SK-N-SH (cell line): ENCODE measurements at regions not wholly inside any gene's neighbourhood (a gene's known extent, or its start where the extent isn't known, plus 50 kb on each side); places are given as distances from the start of the nearest gene placed in this dataset.

ENCODE experiments used
- CTCF ChIA-PET: fragments of 300-600, 350-600 bp; formaldehyde crosslinking; extraction: SDS; loops from one replicate; lab custom pipeline; 2021; lab: Yijun Ruan, JAX
- POLR2A ChIA-PET: fragments of 350-600 bp; sonication (Branson Sonifier 250); formaldehyde crosslinking; extraction: SDS; loops from one replicate; lab custom pipeline; 2020; ENCODE audit warnings: antibody characterized with exemption, inconsistent platforms; lab: Yijun Ruan, JAX
- DNase-seq: peaks from one replicate; pipeline ENCODE4 v3.0.0; 2012
- H2AFZ ChIP-seq: fragments of 200-600 bp; sonication (generic); 2 replicates; pipeline ENCODE4 v1.8.1; 2016; ENCODE audit warnings: antibody characterized with exemption, mild to moderate bottlenecking, low read depth
- H3F3A ChIP-seq: fragments of 200-600 bp; sonication (generic); replicated peaks from 2 replicates; pipeline ENCODE3; 2016; ENCODE audit warnings: antibody characterized with exemption, mild to moderate bottlenecking; ENCODE audit not compliant: insufficient read depth
- H3K27ac ChIP-seq, 2 experiments: fragments of 200-500 bp in 1 of 2; fragments of 200-600 bp in 1 of 2; sonication (Bioruptor generic) in 1 of 2; sonication (generic), shearing (Covaris generic) in 1 of 2; 2 replicates each; pipeline versions ENCODE4 v1.5.1 to v1.6.1; 2014 to 2016; ENCODE audit warnings: low read depth in 2 of 2, inconsistent platforms in 1 of 2, low read length in 1 of 2, mild to moderate bottlenecking in 1 of 2, mixed read lengths in 1 of 2
- H3K27me3 ChIP-seq: fragments of 200-600 bp; sonication (generic), shearing (Covaris generic); 2 replicates; pipeline ENCODE4 v1.6.1; 2016; ENCODE audit warnings: mixed run types; ENCODE audit not compliant: insufficient read depth
- H3K36me3 ChIP-seq, 2 experiments: fragments of 200-500 bp in 1 of 2; fragments of 200-600 bp in 1 of 2; sonication (Bioruptor generic) in 1 of 2; sonication (generic) in 1 of 2; replicated peaks in 1 of 2; 2 replicates each; pipeline versions ENCODE3 to v1.5.1; 2014 to 2016; ENCODE audit warnings: low read length in 1 of 2, mild to moderate bottlenecking in 1 of 2; ENCODE audit not compliant: insufficient read depth in 2 of 2, control insufficient read depth in 1 of 2
- H3K4me1 ChIP-seq, 2 experiments: fragments of 200-500 bp in 1 of 2; fragments of 200-600 bp in 1 of 2; sonication (Bioruptor generic) in 1 of 2; sonication (generic), shearing (Covaris generic) in 1 of 2; 2 replicates each; pipeline versions ENCODE4 v1.5.1 to v1.6.1; 2014 to 2016; ENCODE audit warnings: low read depth in 1 of 2, low read length in 1 of 2, mixed run types in 1 of 2; ENCODE audit not compliant: insufficient read depth in 2 of 2, control insufficient read depth in 1 of 2
- H3K4me2 ChIP-seq: fragments of 200-600 bp; sonication (generic), shearing (Covaris generic); 2 replicates; pipeline ENCODE4 v1.6.1; 2017; ENCODE audit warnings: mixed run types
- H3K4me3 ChIP-seq, 2 experiments: fragments of 200-500 bp in 1 of 2; fragments of 200-600 bp in 1 of 2; sonication (Bioruptor generic) in 1 of 2; sonication (generic), shearing (Covaris generic) in 1 of 2; 2 replicates each; pipeline versions ENCODE4 v1.5.1 to v1.8.1; 2014 to 2016; ENCODE audit warnings: low read depth in 2 of 2, inconsistent platforms in 1 of 2, low read length in 1 of 2, mild to moderate bottlenecking in 1 of 2, mixed read lengths in 1 of 2, moderate library complexity in 1 of 2
- H3K79me2 ChIP-seq: fragments of 200-600 bp; sonication (generic); 2 replicates; pipeline ENCODE4 v1.8.1; 2017; ENCODE audit warnings: mild to moderate bottlenecking; ENCODE audit not compliant: insufficient read depth
- H3K9ac ChIP-seq: fragments of 200-600 bp; sonication (generic); 2 replicates; pipeline ENCODE4 v1.6.1; 2017; ENCODE audit warnings: mixed run types
- H3K9me2 ChIP-seq: fragments of 200-600 bp; sonication (generic); 2 replicates; pipeline ENCODE4 v1.6.1; 2017; ENCODE audit warnings: mixed run types
- H3K9me3 ChIP-seq: fragments of 200-600 bp; sonication (generic); 2 replicates; pipeline ENCODE4 v1.6.1; 2017; ENCODE audit warnings: mixed run types, mild to moderate bottlenecking, moderate library complexity
- H4K20me1 ChIP-seq: fragments of 200-600 bp; sonication (generic); 2 replicates; pipeline ENCODE4 v1.6.1; 2017; ENCODE audit warnings: mild to moderate bottlenecking, mixed run types; ENCODE audit not compliant: insufficient read depth
- FOSL2 ChIP-seq: IDR thresholded peaks from 2 replicates; pipeline ENCODE4 v1.4.0; 2012; ENCODE audit warnings: low read depth, mild to moderate bottlenecking, moderate library complexity, borderline replicate concordance
- FOXJ3 ChIP-seq: sonication (generic); formaldehyde crosslinking; IDR thresholded peaks from 2 replicates; pipeline ENCODE4 v1.5.1; 2020; ENCODE audit warnings: mild to moderate bottlenecking, missing genetic modification reagents
- GABPA ChIP-seq: IDR thresholded peaks from 2 replicates; pipeline ENCODE4 v1.4.0; 2012; ENCODE audit warnings: low read depth, mild to moderate bottlenecking
- GATA2 ChIP-seq: sonication (generic); formaldehyde crosslinking; IDR thresholded peaks from 2 replicates; pipeline ENCODE4 v1.5.0; 2020; ENCODE audit warnings: mild to moderate bottlenecking, missing genetic modification reagents
- JUND ChIP-seq: IDR thresholded peaks from 2 replicates; pipeline ENCODE4 v1.4.0; 2012
- MXI1 ChIP-seq: IDR thresholded peaks from 2 replicates; pipeline ENCODE4 v1.6.1; 2012; ENCODE audit warnings: mild to moderate bottlenecking, low read depth, low read length, improper control_type of control experiment
- POLR2AphosphoS5 ChIP-seq: IDR thresholded peaks from 2 replicates; pipeline ENCODE4 v1.6.1; 2012; ENCODE audit warnings: low read depth, low read length
- RAD21 ChIP-seq: IDR thresholded peaks from 2 replicates; pipeline ENCODE4 v1.6.1; 2012; ENCODE audit warnings: mild to moderate bottlenecking, low read length
- RFX5 ChIP-seq: IDR thresholded peaks from 2 replicates; pipeline ENCODE4 v1.6.1; 2012; ENCODE audit warnings: mild to moderate bottlenecking, improper control_type of control experiment, low read length
- RXRA ChIP-seq: IDR thresholded peaks from 2 replicates; pipeline ENCODE4 v1.4.0; 2012; ENCODE audit warnings: low read depth, mild to moderate bottlenecking, borderline replicate concordance
- SIN3A ChIP-seq: IDR thresholded peaks from 2 replicates; pipeline ENCODE4 v1.6.1; 2012; ENCODE audit warnings: low read depth, mild to moderate bottlenecking, low read length, moderate library complexity, borderline replicate concordance
- SMC3 ChIP-seq: IDR thresholded peaks from 2 replicates; pipeline ENCODE4 v1.6.1; 2012; ENCODE audit warnings: low read depth, low read length, improper control_type of control experiment
- YY1 ChIP-seq: IDR thresholded peaks from 2 replicates; pipeline ENCODE4 v1.4.0; 2012; ENCODE audit warnings: low read depth, mild to moderate bottlenecking
- WGBS: methylation state at CpG from one replicate; pipeline ENCODE4 v1.1.6; 2017; ENCODE audit warnings: low lambda C conversion rate; 5-methylcytosine and 5-hydroxymethylcytosine counted together
- TF ChIP-seq, protein P1 (sequence below): IDR thresholded peaks from 2 replicates; pipeline ENCODE4 v1.4.0; 2012; ENCODE audit warnings: low read depth
- TF ChIP-seq, protein P2 (sequence below): IDR thresholded peaks from 2 replicates; pipeline ENCODE4; 2012
- TF ChIP-seq, protein P3 (sequence below): fragments of 150-350 bp; IDR thresholded peaks from 2 replicates; pipeline ENCODE4 v1.6.1; 2016; ENCODE audit warnings: mild to moderate bottlenecking, low read depth, low read length

DNA sequence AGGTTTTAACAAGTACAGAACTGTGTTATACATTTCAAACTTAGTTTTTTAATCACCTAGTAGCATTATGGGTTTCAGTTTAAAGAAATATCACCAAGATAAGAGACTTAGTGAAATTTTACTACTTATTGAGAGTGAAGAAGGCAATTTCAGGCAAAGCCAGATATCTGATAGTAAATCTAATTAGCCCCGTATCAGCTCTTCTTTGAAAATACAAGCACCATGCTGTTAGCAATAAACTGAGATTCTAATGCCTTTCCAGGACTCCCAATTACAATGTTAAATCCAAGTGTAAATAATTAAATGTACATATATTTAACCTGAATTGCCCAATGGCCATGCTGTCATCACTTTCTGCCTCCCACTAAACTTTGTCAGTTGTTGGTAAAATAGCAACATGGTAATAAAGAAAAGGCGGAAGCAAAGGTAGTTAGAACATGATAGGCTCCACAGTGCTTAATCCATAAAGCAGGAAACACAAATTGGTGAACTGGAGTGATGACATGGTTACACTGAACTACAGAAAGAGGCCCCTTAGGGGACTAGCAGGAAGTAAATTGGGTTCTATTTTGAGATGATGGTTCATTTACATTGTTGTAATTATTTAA, 646.1 kb downstream of the C12orf50 start:
- H3F3A ChIP-seq, result no peaks in the 10 kb centered on the region
- CTCF ChIA-PET, result no interaction called here
- no peaks in the 10 kb centered on the region for H4K20me1 ChIP-seq
- no peak overlapping the region for H2AFZ ChIP-seq
- WGBS, result 80% methylated on average over 2 of the region's 2 CpGs
- no peaks in the 10 kb centered on the region for H3K79me2 ChIP-seq
- no peaks in the 10 kb centered on the region for H3K9me2 ChIP-seq
- H3K27me3 ChIP-seq, result no peaks in the 10 kb centered on the region
- no peak overlapping the region for H3K4me3 ChIP-seq
- H3K9ac ChIP-seq, result no peak overlapping the region
- H3K36me3 ChIP-seq, result no peaks in the 10 kb centered on the region
- H3K4me2 ChIP-seq, result no peak overlapping the region
- DNase-seq, result no peak
- TF ChIP-seq YY1, result no peak
- TF ChIP-seq RXRA, result no peak
- TF ChIP-seq GABPA, result no peak
- no peak for TF ChIP-seq FOSL2
- TF ChIP-seq, protein P1, sequence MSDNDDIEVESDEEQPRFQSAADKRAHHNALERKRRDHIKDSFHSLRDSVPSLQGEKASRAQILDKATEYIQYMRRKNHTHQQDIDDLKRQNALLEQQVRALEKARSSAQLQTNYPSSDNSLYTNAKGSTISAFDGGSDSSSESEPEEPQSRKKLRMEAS, result no peak
- TF ChIP-seq MXI1, result no peak
- no peak for TF ChIP-seq FOXJ3
- TF ChIP-seq, protein P2, sequence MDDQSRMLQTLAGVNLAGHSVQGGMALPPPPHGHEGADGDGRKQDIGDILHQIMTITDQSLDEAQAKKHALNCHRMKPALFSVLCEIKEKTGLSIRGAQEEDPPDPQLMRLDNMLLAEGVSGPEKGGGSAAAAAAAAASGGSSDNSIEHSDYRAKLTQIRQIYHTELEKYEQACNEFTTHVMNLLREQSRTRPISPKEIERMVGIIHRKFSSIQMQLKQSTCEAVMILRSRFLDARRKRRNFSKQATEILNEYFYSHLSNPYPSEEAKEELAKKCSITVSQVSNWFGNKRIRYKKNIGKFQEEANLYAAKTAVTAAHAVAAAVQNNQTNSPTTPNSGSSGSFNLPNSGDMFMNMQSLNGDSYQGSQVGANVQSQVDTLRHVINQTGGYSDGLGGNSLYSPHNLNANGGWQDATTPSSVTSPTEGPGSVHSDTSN, result no peak
- H3K4me1 ChIP-seq, result no peaks in the 10 kb centered on the region
- no peak overlapping the region for H3K27ac ChIP-seq
- POLR2A ChIA-PET, result no interaction called here
- no peaks in the 10 kb centered on the region for H3K9me3 ChIP-seq

DNA sequence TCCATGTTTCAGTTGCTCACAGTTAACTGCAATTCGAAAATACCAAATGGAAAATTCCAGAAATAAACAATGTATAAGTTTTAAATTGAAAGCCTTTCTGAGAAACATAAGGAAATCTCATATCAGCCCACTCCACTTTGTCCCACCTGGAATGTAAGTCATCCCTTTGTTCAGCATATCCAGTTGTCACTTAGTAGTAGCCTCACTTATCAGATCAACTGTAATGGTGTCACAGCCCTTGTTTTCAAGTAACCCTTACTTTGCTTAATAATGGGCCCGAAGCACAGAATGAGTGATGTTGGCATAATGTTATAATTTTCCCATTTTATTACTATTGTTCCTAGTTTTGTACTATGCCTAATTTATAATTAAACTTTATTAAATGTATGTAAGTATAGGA, 646.8 kb downstream of the C12orf50 start:
- 77% methylated on average over 2 of the region's 2 CpGs for WGBS
- Histone ChIP-seq H3K27me3 (no peaks in the 10 kb centered on the region), H3K36me3 (no peaks in the 10 kb centered on the region), H4K20me1 (no peaks in the 10 kb centered on the region), H3K9me2 (no peaks in the 10 kb centered on the region), H3K27ac (no peak overlapping the region), H2AFZ (no peak overlapping the region), H3K9ac (no peak overlapping the region), H3F3A (no peaks in the 10 kb centered on the region), H3K4me1 (no peaks in the 10 kb centered on the region), H3K79me2 (no peaks in the 10 kb centered on the region), H3K9me3 (no peaks in the 10 kb centered on the region), H3K4me2 (no peak overlapping the region)
- ChIA-PET POLR2A (no interaction called here), CTCF (no interaction called here)
- no peak for DNase-seq
- TF ChIP-seq, protein P3, sequence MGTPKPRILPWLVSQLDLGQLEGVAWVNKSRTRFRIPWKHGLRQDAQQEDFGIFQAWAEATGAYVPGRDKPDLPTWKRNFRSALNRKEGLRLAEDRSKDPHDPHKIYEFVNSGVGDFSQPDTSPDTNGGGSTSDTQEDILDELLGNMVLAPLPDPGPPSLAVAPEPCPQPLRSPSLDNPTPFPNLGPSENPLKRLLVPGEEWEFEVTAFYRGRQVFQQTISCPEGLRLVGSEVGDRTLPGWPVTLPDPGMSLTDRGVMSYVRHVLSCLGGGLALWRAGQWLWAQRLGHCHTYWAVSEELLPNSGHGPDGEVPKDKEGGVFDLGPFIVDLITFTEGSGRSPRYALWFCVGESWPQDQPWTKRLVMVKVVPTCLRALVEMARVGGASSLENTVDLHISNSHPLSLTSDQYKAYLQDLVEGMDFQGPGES, result no peak
- TF ChIP-seq RXRA (no peak), SMC3 (no peak), GATA2 (no peak), SIN3A (no peak), POLR2AphosphoS5 (no peak), RFX5 (no peak), RAD21 (no peak), JUND (no peak)
- TF ChIP-seq, all 33 proteins: peak for 0
- H3K4me3 ChIP-seq, result no peak overlapping the region
